Muscle of arm (tissue), 1 donor: ENCODE measurements at regions not wholly inside any gene's neighbourhood (a gene's known extent, or its start where the extent isn't known, plus 50 kb on each side); places are given as distances from the start of the nearest gene placed in this dataset.
"Not testable (repeated sequence)": the region's sequence is repeated elsewhere in the genome, so short reads cannot be mapped to it uniquely, and the experiment has no call there.

ENCODE experiments used
- DNase-seq: peaks from one replicate; pipeline ENCODE4 v3.0.0-alpha.2; 2013

DNA sequence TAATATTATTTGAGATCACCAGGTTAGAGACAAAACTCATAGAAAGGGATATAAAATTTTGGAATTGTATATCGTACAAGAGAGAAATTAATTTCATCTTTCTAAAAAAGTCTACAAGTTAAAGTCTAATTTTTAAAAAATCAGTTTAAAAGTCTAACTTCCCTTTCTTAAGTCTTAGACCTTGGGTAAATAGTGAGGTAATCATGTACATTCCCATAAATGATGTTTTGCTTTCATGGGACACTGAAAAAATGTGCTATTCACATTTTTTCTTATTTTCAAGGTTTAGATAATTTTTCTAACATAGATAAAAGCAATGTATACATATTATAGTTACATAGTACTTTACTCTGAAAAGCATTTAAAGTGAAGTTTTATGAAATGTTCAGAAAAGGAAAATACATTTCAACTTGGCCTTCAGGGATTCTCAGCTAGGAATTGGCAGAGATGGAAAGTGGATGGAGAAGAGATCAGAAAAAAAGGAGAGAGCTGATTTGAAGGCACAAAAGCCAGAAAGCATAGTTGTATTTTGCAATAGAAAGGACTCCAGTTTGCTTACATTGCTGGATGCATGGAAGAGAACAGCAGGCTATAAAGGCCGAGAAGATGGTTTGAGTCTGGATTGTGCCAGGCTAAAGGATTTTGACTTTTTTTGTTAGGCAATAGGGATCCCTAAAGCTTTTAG is 194.0 kb downstream of the CASP12 start:
- DNase-seq: peak; percentile 61

DNA sequence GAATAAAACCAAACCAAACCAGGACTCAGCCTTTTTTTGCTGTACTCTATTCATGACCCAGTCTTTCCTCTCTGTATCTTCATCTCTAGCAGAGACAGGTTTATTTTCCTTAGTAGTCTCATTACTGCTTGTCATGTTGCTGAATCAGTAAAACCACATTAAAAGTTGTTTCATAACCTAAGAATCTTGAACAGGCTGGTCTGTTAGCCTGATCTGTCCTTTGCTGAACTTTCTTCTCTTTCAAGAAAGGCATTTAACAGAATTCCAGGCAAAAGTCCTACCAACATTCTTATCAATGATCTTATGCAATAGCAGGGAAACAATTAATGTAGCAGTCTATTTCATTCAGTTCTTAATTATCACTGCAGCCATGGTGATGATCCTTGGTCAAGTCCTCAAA is 197.7 kb downstream of the CASP12 start:
- no peak for DNase-seq

DNA sequence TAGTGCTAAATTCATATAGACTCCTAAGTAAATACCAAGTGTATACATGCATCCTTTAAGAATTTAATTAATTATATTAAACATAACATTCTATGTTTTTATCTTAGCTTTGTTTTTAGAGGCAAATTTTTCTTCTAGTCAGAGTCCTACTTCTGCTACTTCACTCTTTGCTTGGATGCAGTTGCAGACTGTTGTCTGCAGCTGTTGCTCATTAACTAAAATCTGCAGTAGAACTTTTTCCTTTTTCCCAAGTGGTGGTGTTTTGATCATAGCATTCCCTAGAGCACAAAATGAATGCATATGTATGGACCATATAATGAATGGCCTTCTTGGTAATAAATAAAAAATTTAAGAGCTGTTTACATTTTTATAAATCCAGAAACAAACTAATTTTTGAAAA is 198.3 kb downstream of the CASP12 start:
- no peak for DNase-seq

DNA sequence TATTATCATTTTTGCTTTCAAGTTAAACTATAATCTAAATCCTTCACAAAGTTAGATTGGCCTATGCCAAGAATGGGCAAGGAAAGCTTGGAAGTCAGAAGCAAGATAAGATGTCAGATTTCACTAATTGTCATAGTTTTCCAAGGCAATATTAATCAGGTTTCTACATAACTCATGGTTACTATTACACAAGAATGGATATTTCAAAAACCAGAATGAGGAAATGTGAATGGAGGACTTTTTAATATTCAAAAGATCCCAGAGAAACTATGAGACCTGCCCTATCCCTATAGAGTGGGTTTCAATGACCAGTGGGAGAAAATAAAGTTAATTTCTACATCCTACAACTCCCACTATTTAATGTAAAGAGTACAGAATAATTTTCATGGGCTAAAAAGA is 203.2 kb downstream of the CASP12 start:
- DNase-seq: no peak

DNA sequence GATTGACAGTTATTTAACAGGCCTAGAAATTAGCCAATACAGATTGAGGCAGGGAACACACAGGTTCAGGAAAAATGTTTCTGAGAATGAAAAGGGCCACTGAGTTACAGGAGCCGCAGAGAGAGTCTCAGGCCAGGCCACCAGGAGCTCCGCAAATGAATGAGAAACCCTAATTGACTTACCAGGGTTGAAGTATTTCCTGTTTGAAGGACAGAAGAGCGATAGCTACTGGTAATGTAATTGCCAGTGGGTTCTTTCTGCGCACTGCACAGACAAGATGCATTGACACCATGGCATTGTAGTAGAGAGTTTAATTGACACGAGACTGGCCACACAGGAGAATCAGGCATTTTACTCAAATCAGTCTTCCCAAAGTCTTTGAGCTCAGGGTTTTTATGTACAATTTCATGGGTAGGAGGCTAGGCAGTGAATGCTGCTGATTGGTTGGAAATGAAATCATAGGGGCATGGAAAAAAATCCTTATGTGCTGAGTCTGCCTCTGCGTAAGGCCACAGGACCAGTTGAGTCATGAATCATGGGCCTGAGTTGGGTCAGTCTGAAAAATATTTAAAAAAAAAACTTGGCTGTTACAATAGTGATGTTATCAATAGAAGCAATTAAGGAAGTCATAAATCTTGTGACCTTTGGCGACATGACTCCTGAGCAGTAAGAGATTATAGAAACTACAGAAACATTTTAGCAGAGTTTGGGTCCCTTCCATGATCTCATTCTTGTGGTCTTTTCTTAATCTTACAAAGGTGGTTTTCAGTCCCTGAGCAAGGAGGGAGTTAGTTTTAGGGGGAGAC is 203.8 kb downstream of the CASP12 start:
- DNase-seq: no peak

DNA sequence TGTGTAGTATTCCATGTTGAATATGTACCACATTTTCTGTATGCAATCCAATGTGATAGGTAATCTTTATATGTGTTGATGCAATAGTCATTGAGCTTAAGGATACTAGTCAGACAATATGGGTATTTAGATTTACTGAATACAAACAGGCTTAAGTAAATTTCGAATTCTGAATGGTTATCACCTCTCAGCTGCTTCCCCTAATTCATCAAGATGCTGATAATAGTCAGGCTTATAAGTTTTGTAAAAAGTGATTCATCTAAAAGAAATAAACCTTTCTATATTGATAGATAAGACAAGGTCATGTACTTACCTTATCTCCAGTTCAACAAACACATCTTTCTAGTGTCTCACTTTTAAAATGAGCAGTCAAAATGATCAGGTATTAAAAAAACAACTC is 205.5 kb downstream of the CASP12 start:
- no peak for DNase-seq

DNA sequence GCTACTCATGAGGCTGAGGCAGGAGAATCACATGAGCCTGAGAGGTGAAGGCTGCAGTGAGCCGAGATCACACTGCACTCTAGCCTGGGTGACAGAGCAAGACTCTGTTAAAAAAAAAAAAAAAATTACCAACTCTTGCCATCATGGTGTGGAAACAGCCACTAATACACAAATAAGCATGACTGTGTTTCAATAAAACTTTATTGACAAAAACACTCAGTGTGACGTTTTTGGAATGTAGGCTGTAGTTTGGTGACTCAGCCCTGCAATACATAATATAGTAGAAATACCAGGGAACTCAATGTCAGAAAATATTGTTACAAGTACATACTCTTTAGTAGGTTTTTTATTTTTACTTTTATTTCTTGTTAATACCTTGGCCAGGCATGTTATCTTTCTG is 207.1 kb downstream of the CASP12 start:
- DNase-seq: no peak

DNA sequence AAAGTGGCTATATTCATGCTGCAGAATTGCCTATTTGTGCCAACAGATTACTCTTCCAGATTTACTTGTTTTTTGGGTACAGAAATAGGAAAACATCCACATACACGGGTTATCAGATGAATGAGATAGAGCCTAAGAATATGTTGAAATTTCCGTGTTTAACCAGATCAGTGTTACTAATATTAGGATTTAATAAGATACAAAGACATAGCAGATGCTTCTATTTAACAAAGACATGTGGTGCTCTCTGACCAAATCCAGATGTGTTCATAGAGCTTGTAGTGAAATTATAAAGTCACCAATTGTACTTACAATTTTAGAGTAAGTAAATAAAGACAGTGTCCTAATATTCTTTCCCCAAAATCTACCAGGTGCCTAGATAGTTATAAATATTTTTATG is 208.0 kb downstream of the CASP12 start:
- no peak for DNase-seq

DNA sequence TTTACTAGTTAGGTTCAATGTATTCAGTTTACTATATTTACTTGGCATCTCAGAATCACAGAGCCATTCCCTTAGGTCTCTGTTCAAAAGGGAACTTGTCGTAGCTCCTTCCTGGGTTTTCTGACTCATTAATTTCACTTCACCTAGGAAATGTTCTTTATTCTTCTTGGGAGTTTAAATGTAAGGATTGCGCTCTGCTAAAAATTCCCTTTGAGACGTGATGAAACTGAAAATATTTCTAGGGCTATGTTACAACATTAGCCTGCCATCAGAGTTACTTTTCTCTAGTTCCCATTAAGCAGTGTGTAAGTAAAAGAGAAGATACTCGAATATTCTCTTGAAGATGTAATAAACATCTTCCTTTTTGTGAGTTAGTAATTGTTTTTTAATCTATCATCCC is 209.5 kb downstream of the CASP12 start:
- DNase-seq: no peak

DNA sequence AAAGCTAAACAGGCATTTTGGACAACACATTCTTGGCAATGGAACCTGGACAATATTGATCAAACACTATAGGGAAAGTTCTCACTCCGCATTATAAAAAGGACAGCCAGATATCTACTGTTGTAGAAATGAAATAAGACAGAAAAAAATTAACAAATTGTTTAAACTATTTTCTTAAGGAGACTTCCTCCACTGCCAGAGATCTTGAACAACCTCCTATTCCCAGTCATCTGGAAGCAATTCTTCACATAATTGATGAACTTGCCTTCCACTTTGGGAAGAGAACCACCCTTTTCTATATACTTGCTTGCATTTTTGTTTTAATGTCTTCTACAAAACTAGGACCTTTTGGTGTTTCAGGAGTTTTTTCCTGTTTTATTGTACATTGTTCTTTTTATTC is 216.1 kb downstream of the CASP12 start:
- DNase-seq: no peak

DNA sequence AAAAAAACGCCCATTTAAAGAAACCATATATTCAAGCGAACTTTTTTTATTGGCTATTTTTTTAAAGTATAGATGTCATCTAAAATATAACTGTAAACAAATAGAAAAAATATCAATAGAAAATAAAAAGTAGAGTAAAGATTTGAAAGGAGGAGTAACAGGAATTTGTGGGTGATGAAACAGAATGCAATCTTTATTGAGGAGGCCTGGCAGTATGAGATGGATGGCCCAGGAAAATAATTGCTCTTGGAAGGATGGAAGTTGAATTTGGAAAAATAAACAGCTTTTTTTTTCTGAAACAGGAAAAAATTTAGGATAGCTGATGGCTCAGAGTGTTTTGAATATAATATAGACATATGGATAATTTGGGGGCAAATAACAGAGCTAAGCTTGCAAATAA is 219.0 kb downstream of the CASP12 start:
- no peak for DNase-seq

DNA sequence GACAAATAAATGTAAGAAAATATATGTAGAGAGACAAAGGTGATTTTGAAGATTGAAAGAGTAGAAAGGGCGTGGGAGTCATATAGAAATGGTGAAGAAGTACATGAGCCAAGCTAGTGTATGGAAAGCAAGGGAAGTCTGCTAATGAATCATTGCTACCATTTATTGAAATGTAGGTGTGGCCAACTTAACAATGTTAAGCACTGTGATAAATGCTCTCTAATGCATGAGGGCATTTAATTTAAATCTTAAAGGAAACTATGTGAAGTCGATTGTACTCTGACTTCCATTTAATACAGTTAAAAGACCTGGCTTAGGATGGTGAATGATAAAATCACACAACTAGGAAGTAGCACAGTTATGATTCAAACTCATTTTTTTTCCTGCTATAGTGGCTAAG is 219.9 kb downstream of the CASP12 start:
- no peak for DNase-seq

DNA sequence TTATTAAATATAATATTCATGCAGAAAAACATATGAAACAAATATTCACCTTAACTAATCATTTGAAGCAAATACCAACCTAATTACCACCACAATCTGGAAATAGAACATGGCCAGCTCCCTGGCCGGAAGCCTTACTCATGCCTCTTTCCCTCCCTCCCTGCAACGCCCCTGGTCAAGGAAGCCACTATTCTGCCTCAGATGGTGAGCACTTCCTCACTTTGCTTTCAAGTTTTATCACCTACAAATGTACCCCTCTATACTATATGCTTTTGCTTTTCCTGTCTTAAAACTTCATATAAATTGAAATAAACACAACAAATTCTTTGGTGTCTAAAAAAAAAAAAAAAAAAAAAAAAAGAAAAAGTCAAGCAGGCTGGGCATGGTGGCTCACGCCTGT is 221.2 kb downstream of the CASP12 start:
- not testable (repeated sequence) for DNase-seq

DNA sequence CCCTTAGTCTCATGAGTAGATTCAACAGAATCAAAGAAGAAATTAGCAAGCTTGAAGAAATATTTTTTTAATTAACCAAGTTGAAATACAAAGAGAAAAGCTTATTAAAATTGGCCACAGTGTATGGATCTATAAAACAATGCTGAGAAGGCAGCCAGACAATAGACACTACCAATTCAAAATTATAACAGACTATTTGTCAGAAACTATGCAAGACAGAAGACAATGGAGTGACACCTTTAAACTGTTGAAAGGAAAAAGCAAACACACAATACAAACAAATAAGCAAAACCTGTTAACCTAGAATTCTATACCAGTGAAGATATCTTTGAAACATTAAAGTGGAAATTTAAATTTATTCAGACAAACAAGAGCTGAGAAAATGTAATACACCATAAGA is 225.4 kb downstream of the CASP12 start:
- DNase-seq: no peak

DNA sequence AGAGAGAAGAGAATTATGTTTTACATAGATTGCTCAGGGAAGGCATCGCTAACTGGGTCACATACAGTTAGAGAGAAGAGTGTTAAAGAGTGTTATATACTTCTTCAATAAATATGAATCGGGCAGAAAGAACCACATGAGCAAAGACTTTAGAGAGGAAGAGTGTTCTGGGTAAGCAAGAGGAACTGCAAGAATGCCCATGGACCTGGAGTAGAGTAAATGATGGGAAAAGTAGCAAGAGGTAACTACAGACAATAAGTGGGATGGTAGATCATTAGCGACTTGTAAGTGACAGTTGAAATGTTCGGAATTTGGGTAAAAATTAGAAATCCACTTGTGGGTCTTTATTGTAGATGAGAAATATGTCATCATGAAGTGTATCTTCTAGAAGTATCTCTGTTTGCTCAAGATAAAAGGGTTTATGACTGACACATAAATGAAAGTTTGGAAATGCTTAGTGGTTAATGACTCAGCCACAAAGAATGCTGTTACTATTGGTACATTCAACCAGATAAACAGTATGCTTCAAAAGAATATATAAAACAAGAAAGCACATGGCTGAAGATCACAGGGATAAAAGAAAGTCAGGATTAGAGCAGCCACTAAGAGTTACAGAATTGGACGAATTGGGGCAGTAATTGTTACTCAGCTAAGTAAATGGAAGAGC is 229.3 kb downstream of the CASP12 start:
- DNase-seq: no peak

DNA sequence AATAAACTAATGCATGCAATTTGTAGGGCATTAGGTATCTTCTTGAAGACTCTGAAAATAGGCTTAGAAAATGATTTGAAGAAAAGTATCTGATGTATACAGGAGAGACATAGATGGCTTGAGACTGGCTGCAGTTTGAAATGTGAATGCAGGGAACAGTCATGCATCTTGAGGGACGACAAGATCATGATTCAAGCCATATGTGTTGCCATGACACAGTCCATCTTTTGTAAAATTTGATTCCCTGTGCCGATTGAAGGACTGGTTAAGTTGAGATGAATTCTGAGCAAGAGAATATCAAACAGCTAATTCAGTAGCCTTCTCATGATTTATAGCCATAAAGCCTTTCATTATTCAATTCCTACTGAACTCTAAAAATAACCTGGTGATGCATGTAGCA is 231.6 kb downstream of the CASP12 start:
- DNase-seq: no peak

DNA sequence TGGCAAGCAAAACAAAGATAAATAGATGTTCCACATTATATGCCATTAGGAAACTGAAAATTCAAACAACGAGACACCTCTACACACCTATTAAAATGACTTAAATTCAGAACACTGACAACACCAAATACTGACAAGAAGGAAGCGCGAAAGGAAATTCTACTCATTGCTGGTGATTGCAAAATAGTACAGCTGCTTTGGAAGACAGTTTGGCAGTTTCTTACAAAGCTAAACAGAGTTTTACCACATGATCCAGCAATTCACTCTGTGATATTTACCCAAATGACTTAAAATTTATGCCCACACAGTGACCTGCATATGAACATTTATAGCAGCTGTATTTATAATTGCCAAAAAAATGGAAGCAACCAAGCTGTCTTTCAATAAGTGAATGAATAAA is 232.6 kb downstream of the CASP12 start:
- DNase-seq: no peak

DNA sequence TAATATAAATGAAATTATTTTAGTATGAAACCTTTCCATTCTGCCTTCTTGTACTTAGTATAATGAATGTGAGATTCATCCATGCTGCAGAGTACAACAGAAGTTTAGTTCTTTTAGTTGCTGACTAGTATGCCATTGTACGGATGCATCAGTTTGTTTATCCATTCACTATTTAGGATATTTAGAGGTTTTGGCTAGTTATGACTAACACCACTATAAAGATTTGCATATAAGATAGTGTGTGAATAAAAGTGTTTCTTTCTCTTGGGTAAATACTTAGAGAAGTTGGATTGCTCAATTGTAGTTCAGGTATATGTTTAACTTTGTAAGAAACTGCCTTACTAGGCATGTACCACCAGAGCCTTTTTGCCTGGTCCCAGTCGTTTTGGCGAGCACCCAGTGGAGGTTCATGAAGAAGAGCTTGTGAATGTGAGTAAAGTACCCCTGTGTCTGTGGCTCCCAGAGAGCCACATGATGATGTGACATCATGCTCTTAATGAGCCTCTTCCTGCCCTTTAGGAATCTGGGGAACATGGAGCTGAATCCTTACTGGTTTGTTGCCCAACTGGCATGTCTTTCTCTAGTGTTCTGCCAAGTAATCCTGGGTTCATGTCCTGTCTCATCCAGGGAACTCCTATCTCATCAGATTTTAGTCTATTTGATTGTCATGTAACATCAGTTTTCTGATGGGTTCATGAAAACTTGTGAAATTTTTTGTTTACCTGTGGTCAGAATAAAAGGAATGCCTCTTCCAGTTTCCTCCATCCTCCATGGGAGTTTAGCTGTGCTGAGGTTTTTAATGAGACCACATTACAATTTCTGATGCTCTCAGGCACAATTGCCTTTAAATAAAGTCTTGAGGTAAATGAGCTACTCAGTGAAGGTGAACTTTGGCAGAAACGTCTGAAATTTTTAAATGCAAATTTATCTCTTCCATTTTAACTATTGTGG is 234.8 kb downstream of the CASP12 start:
- no peak for DNase-seq

DNA sequence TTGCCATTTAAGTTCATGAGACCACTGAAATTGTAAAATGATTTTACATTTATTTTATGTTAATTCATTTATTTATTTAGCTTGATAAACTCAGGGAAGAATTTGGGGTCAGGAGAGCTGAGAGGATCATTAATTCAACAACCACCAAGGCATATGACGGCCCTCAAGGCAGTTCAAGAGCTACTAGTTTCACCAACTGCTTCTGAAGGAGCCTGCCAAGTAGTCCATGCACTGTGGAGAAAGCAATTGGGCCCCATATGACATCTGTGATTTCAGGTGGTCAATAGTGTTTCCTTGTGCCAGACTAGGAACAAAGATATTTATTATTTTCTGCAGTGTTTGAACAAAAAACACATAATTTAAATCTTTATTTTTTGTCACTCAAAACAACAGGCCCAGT is 236.4 kb downstream of the CASP12 start:
- no peak for DNase-seq

DNA sequence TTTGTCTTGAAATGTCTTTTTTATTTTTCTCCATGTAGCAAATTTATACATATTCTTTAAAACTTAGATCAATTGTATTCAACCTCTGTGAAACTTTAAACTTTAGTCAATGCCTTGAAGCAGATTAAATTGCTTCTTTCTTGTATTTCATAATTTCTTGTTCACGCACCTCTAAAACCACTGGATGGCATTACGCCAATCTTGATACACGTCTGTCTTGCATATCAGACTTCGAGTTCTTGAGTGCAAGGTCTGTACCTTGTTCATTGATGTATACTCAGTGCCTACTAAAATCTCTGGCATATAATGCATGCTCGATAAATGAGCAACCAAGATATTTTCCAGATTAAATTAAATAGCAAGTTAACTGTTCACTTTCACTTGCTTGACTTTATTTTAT is 236.8 kb downstream of the CASP12 start:
- DNase-seq: no peak

DNA sequence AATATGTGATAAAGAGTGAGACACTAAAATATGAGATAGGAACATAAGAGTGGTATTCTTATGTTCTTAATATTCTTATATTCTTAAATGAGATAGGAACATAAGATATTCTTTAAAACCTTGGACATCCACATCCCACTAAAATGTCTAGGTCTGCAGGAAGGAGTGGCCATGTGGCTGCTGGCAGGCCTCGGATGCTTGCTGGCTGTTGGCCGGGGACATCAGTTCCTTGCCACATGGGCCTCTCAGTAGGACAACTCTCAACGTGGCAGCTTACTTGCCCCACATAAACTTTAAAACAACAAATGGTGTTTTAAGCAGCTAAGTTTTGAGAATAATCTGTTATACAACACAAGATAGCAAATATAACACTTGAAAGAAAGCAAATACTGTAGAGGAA is 240.1 kb downstream of the CASP12 start:
- no peak for DNase-seq

DNA sequence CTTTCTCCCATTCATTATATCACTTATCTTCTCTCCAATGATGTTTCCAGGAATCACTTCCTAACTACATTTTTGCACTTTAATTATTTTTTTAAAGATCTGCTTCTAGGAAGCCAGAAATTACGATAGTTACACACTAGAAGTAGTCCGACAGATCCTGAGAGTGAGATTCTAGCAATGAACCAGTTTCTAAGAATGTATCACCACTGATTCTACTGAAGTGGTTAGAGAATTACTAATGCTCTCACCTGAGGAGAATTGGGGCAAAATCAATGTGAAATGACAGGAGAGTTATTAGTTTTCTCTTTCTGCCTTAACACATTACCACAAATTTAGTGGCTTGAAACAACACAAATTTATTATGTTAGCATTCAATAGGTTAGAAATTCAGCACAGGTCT is 241.2 kb downstream of the CASP12 start:
- no peak for DNase-seq
